GM12891 (cell line): ENCODE measurements at regions not wholly inside any gene's neighbourhood (a gene's known extent, or its start where the extent isn't known, plus 50 kb on each side); places are given as distances from the start of the nearest gene placed in this dataset.
"Not testable (repeated sequence)": the region's sequence is repeated elsewhere in the genome, so short reads cannot be mapped to it uniquely, and the experiment has no call there.

Experiments
- DNase-seq: peaks from one replicate; pipeline ENCODE4 v3.0.0; 2011; ENCODE audit warnings: low spot score; ENCODE audit not compliant: insufficient read length
- FAIRE-seq: peaks from 2 replicates; lab custom pipeline; 2011; peaks lifted over from hg19 to GRCh38; lab: Jason Lieb, UNC
- PAX5 ChIP-seq: IDR thresholded peaks from 2 replicates; pipeline ENCODE4 v1.6.1; 2011; ENCODE audit warnings: low read length, moderate library complexity, mild to moderate bottlenecking; ENCODE audit not compliant: insufficient read depth, severe bottlenecking
- POLR2A ChIP-seq: IDR thresholded peaks from 2 replicates; pipeline ENCODE4 v1.6.1; 2011; ENCODE audit warnings: low read depth, low read length, control low read depth
- POLR2AphosphoS5 ChIP-seq: IDR thresholded peaks from 2 replicates; pipeline ENCODE4 v1.6.1; 2011; ENCODE audit warnings: low read depth, low read length, control low read depth
- POU2F2 ChIP-seq: IDR thresholded peaks from 2 replicates; pipeline ENCODE4 v1.6.1; 2011; ENCODE audit warnings: low read depth, mild to moderate bottlenecking, control low read depth, low read length, moderate library complexity
- SPI1 ChIP-seq: IDR thresholded peaks from 2 replicates; pipeline ENCODE4 v1.6.1; 2011; ENCODE audit warnings: low read depth, low read length, control low read depth
- TAF1 ChIP-seq: IDR thresholded peaks from 2 replicates; pipeline ENCODE4 v1.6.1; 2011; ENCODE audit warnings: low read depth, low read length, control low read depth

DNA sequence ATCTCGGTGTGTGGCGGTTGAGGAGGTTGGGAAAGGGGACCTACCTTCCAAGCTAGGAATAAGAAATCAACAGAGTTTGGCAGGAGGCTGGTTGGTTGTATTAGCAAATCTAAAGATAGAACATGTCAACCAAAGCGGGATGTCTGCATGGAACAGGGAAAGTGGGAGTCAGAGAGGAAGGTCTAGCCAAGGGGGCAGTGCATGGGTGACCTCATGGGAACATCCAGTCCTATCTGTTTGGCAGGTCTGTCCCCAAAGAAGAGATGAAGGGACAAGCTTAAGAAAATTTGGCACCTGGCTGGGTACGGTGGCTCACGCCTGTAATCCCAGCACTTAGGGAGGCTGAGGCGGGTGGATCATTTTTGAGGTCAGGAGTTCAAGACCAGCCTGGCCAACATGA is 118.7 kb upstream of the TSC22D1 start:
- TF ChIP-seq POLR2AphosphoS5 (no peak), PAX5 (no peak), TAF1 (no peak), POLR2A (no peak), POU2F2 (no peak), SPI1 (no peak)
- no peak for FAIRE-seq

DNA sequence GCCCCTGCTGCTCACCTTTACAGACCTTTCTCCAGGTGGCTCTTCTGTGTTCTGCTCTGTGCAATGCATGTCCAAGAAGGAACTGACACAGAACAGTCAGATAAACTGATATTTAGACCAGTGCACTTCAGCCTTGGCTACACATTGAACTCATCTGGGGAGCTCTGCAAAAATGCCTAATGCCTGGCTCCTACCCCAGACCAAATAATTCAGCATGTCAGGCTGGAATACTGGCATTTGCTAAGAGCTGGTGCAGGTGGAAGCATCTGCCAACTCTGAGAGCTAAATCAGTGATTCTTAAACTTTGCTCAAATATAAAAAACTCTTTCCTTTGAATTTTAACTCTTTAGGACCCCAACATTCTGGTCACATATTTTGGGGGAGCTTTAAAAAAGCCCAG is 118.2 kb upstream of the TSC22D1 start:
- no peak for TF ChIP-seq POLR2AphosphoS5
- TF ChIP-seq SPI1: no peak
- TF ChIP-seq POLR2A: no peak
- DNase-seq (no peak), FAIRE-seq (no peak)

More for the DNA sequence above, 118.7 kb upstream of the TSC22D1 start:
- DNase-seq: no peak

DNA sequence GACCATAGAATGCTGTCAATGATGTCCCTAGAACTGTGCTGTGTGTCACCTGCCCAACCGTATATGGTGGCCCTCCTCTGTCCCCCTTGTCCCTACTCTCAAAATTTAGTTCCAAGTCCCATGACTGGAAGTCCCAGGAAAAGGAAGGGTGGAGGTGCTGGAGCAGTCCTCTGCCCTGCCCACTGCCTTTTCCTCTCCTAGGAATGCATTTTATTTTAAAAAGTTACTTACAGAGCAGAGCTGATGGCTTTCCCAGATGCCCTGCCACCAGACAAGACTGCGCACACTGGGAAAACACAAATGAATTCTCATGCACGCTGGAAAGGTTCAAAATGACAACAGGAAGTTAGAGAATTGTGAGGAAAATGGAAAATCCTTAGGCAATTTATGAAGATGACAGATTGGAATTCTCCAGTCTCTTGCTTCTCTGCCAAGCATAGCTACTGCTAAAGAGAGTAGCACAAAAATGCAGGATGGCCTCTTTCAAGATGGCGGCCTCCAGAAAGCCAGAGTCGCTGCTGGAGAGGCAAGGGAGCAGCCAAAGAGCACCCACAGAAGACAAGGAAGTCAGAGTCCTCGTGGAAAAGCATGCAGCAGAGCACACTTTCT is 117.1 kb upstream of the TSC22D1 start:
- no peak for TF ChIP-seq POLR2AphosphoS5
- no peak for TF ChIP-seq SPI1
- no peak for TF ChIP-seq TAF1
- no peak for TF ChIP-seq POLR2A
- FAIRE-seq (no peak), DNase-seq (no peak)

DNA sequence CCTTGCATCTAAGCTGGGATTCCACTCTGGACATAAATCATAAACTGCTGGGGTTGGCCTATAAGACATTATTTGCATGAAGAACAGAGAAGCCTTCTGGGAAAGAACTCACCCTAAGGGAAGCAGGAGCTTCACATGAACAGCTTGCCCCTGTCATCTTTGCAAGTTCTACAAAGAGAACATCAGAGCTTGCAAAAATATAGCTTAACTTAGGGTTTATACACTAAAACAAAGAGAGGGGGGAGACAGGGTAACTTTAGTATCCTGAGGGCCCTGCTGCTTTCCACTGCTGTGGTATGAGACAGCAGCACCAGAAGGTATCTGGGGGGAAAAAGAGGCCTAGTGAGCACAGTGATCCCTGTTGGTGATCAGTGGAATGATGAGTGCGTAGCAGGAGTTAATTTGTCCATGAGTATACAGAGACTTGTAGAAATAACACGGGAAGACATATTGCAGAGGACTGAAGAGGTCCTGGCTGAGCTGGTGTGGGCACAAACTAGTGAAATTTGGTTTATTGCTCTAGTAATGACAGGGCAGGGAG is 116.1 kb upstream of the TSC22D1 start:
- no peak for DNase-seq
- peak; percentile 89 for TF ChIP-seq POLR2A
- TF ChIP-seq TAF1: no peak
- TF ChIP-seq POLR2AphosphoS5: peak; percentile 87
- 0 out of 2 replicates have a peak, but pooled peaks have one; percentile 49 for TF ChIP-seq POU2F2
- TF ChIP-seq SPI1: no peak
- no peak for TF ChIP-seq PAX5
- no peak for FAIRE-seq

DNA sequence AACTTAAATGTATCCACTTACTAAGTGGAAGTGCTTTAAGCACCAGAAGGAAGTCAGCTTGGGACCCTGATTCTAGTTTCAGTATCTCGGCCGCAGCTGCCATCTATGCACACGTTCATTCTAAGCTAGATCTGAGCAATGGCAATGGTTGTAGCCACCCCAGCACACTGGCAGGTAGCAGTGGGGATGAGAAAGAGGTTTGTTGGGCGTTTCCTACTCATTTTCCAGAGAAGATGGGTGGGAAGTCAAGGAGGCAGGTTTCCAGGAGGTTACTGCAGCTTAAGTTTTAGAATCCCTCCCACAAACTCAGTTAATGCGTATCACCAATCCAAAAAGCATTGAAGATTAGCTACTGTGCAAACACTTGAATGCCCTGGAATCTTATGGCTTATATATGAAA is 114.2 kb upstream of the TSC22D1 start:
- TF ChIP-seq SPI1 (no peak), TAF1 (no peak), POLR2A (no peak), POU2F2 (no peak), PAX5 (no peak), POLR2AphosphoS5 (no peak)
- no peak for FAIRE-seq
- DNase-seq: no peak

DNA sequence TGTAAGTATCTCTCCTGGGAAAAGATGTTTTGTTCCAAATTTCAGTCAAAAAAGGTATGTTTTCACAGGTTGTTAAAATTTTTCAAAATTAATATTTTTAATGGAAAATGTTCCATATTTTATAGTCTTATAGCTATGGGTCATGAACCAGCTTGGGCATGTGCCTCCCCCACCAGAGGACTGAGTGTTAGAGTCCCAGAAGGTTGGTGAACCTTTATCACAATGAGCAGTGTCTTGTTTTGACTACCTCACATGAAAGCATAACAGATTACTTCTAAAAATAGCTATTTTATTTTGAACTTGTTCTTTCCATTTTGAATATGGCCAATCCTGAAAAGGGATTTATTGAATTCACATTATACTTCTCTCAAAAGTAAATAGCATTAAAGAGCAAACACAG is 112.5 kb upstream of the TSC22D1 start:
- DNase-seq (no peak), FAIRE-seq (no peak)
- TF ChIP-seq POLR2A: no peak
- TF ChIP-seq POLR2AphosphoS5: no peak

DNA sequence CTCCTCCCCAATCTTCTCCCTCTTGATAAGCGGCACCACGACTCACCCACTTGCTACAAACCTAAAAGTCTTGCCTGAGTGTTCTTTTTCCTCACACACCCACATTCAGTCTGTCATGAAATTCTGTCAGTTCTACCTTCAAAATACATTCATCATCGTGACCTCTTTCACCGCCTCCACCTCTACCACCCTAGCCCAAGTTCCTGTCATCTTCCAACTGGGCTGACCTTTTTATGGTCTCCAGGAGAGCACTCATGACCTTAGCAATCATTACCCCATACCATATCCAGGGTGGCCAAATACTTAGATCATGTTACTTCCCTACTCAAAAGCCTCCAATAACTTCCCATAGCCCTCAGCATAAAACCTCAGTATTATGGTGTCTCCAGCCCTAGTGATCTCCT is 110.4 kb upstream of the TSC22D1 start:
- FAIRE-seq (no peak), DNase-seq (no peak)
- TF ChIP-seq TAF1 (no peak), PAX5 (no peak), POLR2A (no peak), POLR2AphosphoS5 (no peak), SPI1 (no peak), POU2F2 (no peak)

DNA sequence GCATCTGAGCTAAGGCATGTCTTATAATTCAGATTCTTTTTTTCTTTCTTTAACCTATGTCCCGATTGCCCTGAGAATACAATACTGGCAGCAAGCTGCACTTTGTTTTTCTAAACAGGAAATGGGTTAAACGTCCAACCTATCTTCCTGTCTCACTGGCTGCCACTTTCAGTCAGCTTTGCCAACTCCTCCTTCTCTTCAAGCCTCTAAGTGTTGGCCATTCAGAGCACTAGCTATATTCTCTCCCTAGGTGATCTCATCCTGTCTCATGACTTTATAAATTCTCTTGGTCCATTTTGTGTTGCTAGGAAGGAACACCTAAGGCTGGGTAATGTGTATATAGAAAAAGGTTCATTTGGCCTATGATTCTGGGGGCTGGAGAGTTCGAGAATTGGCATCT is 109.5 kb upstream of the TSC22D1 start:
- FAIRE-seq: no peak
- TF ChIP-seq POLR2AphosphoS5 (no peak), POLR2A (no peak), TAF1 (no peak), POU2F2 (no peak), PAX5 (no peak), SPI1 (no peak)

DNA sequence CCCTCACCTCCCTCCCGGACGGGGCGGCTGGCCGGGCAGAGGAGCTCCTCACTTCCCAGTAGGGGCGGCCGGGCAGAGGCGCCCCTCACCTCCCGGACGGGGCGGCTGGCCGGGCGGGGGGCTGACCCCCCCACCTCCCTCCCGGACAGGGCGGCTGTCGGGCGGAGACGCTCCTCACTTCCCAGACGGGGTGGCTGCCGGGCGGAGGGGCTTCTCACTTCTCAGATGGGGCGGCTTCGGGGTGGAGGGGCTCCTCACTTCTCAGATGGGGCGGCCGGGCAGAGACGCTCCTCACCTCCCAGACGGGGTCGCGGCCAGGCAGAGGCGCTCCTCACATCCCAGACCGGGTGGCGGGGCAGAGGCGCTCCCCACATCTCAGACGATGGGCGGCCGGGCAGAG is 106.3 kb upstream of the TSC22D1 start:
- not testable (repeated sequence) for DNase-seq, FAIRE-seq

More for the DNA sequence above, 109.5 kb upstream of the TSC22D1 start:
- no peak for DNase-seq

DNA sequence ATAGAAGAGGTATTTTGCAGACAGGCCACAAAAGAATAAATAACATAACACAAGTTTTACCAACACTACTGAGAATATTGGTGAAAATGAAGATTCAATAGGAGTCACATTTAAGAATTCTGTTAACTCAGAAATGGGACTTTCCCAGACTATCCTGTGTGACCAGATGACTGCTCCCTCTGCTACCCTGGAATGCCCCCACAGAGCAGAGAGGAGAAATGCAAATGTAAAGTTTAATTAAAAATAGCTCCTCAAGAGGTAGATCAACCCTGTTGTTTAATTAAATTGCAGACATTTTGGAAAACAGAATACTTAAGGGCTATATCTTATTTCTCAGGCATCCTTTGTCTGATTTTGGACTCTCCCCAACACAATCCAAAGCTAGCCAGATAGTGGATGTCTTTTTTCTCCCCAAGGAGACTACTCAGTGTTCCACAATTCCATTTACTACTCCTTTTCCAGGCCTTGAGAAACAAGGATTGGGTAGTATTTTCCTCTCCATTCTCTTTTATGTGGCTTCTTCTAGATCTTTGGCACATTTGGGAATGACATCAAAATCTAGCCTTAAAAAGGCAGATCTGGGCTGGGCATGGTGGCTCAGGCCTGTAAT is 104.7 kb upstream of the TSC22D1 start:
- TF ChIP-seq POU2F2 (no peak), POLR2AphosphoS5 (no peak), TAF1 (no peak)
- no peak for FAIRE-seq
- DNase-seq: no peak
